ENCODE measurements at regions not wholly inside any gene's neighbourhood (a gene's known extent, or its start where the extent isn't known, plus 50 kb on each side); places are given as distances from the start of the nearest gene placed in this dataset.

DNA sequence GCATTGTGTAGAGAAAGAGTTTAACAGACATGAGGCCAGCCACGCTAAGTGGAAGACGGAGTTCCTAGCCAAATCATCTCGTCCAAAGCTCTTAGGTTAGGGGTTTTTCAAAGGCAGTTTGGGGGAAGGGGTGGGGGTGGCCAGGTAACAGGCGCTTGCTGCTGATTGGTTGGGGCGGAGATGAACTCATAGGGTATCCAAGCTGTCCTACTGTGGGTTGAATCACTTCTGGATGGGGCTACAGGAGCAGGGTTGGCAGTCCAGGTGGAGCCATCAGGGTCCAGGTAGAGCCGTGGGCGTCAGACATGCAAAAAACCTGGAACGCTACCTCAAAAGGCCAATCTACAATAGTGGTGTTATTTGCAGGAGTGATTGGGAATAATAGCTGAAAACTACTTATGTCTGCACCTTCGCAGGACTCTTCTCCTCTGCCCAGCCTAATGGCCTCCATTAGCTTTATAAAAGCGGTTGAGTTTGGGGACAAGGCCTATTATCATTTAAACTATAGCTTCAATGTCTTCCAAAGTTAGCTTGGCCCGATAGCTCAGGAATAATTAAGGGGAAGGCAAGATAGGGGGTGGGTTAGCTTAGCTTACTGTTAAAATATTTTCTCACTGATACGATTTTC, 579.6 kb downstream of the NLGN4X start (continued):
- TF ChIP-seq IKZF1 (conservative IDR thresholded peaks at IDR 0.05) = no peak
- TF ChIP-seq RB1 (IDR thresholded peaks at IDR 0.05; ENCODE audit: borderline replicate concordance) = no peak

DNA sequence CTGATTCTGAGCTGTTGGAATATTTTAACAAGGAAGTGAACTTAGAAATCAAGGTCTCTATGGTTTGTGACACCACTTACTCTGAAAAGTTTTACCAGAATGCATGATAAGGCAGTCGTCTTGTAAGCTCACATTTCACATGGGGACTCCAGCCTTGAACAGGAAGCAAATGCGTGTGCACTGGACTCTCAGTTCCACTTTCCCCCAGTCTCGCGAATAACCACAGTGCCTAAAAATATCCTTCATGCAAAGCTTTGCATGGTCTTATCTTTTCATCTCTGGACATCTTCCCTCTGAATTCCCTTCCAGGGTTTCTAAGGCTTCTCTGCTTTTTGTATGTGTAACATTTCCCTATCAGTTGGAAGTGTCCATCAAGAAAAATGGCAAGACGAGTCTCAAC, 581.8 kb downstream of the NLGN4X start:
- RAD21 ChIA-PET (ENCODE audit: unreplicated experiment) = no interaction called here
- POLR2A ChIA-PET = no interaction called here
- CTCF ChIA-PET = no interaction called here
- DNase-seq (ENCODE audit: low read depth, low spot score) (peak; percentile 66), FAIRE-seq (peak; percentile 74), ATAC-seq (peak; percentile 96)
- H4K20me1 ChIP-seq (ENCODE audit: control insufficient read depth, insufficient read depth) = no peaks in the 10 kb centered on the region
- no peak overlapping the region for H3K9ac ChIP-seq (ENCODE audit: control insufficient read depth, insufficient read depth, low read length)
- peak overlapping the region; percentile 45; the same call in 1 of the 2 replicates for H2AFZ ChIP-seq (ENCODE audit: control insufficient read depth, low read depth, low read length)
- H3K9me3 ChIP-seq (replicated peaks; ENCODE audit: control insufficient read depth, insufficient read depth, low read length) = no peaks in the 10 kb centered on the region; the same call in 1 of the 3 replicates
- in situ Hi-C loops (cut with MboI) = no loop called here
- intact Hi-C loops (cut with micrococcal nuclease; ENCODE audit: unreplicated experiment) = no loop called here
- H3K4me2 ChIP-seq (ENCODE audit: control insufficient read depth, insufficient read depth) = peak overlapping the region; percentile 56
- no peaks in the 10 kb centered on the region for H3K79me2 ChIP-seq (ENCODE audit: control insufficient read depth, insufficient read depth, low read length)
- no peaks in the 10 kb centered on the region for H3K27me3 ChIP-seq (replicated peaks in 1 of 2; ENCODE audit: control insufficient read depth in 2 of 2, insufficient read depth in 2 of 2, low read length in 1 of 2)
- under 1% methylated on average over 5 of the region's 5 CpGs for WGBS (ENCODE audit: insufficient coverage, insufficient replicate concordance, low lambda C conversion rate, missing lambda C conversion rate)
- peak overlapping the region; percentile 81 for H3K27ac ChIP-seq (ENCODE audit: control insufficient read depth, insufficient read depth)
- BruUV-seq (replicated peaks) = no TSS peak
- H3K36me3 ChIP-seq (ENCODE audit: control insufficient read depth in 2 of 2, insufficient read depth in 2 of 2, low read length in 1 of 2) = no peaks in the 10 kb centered on the region
- H3K4me3 ChIP-seq = peak overlapping the region; percentile 38; the same call in 1 of the 2 replicates
- SMC1A ChIA-PET (ENCODE audit: uncharacterized antibody, unreplicated experiment) = interaction anchor here (1.0 to 1.1 kb wide), 2 partner anchors 10 to 29 kb away, joined by 3 read pairs; no protein-coding TSS in a partner anchor
- peaks cover 26% of the 10 kb centered on the region for H3K4me1 ChIP-seq (ENCODE audit: control insufficient read depth, insufficient read depth, low read length)
- TF ChIP-seq MEF2A (IDR thresholded peaks at IDR 0.05; ENCODE audit: insufficient read depth, low read depth, low read length) (peak; percentile 99), SIX5 (IDR thresholded peaks at IDR 0.05; ENCODE audit: low read depth, low read length, severe bottlenecking) (no peak), RUNX3 (IDR thresholded peaks at IDR 0.05; ENCODE audit: low read length) (peak; percentile 99), BCL11A (IDR thresholded peaks at IDR 0.05; ENCODE audit: low read depth, low read length) (peak; percentile 98), CBX5 (IDR thresholded peaks at IDR 0.05; ENCODE audit: low read depth) (peak; percentile 98; the same call in 1 of the 2 replicates), ASH2L (IDR thresholded peaks at IDR 0.05; ENCODE audit: borderline replicate concordance, low read depth) (0 out of 2 replicates have a peak, but pooled peaks have one; percentile 32), WRNIP1 (IDR thresholded peaks at IDR 0.05; ENCODE audit: borderline replicate concordance, low read depth, low read length) (no peak), BACH1 (IDR thresholded peaks at IDR 0.05; ENCODE audit: borderline replicate concordance) (peak; percentile 61; the same call in 1 of the 2 replicates), NR2C2 (IDR thresholded peaks at IDR 0.05; ENCODE audit: borderline replicate concordance, control insufficient read depth, insufficient read length, low read depth) (no peak), PAX8 (IDR thresholded peaks at IDR 0.05) (no peak), SUZ12 (IDR thresholded peaks at IDR 0.05; ENCODE audit: unreplicated experiment) (no peak), PAX5 (IDR thresholded peaks at IDR 0.05; ENCODE audit: borderline replicate concordance, low read depth, low read length) (peak; percentile 94), MTA2 (IDR thresholded peaks at IDR 0.05; ENCODE audit: low read depth) (peak; percentile 63), ZNF384 (IDR thresholded peaks at IDR 0.05; ENCODE audit: borderline replicate concordance, low read depth, low read length) (no peak), SPI1 (IDR thresholded peaks at IDR 0.05; ENCODE audit: borderline replicate concordance, insufficient read depth, low read depth, low read length) (peak; percentile 97)
- TF ChIP-seq, protein P1, sequence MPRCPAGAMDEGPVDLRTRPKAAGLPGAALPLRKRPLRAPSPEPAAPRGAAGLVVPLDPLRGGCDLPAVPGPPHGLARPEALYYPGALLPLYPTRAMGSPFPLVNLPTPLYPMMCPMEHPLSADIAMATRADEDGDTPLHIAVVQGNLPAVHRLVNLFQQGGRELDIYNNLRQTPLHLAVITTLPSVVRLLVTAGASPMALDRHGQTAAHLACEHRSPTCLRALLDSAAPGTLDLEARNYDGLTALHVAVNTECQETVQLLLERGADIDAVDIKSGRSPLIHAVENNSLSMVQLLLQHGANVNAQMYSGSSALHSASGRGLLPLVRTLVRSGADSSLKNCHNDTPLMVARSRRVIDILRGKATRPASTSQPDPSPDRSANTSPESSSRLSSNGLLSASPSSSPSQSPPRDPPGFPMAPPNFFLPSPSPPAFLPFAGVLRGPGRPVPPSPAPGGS (IDR thresholded peaks at IDR 0.05; ENCODE audit: borderline replicate concordance, insufficient read depth, low read depth, low read length, poor library complexity, severe bottlenecking) = peak; percentile 74
- TF ChIP-seq, protein P2, sequence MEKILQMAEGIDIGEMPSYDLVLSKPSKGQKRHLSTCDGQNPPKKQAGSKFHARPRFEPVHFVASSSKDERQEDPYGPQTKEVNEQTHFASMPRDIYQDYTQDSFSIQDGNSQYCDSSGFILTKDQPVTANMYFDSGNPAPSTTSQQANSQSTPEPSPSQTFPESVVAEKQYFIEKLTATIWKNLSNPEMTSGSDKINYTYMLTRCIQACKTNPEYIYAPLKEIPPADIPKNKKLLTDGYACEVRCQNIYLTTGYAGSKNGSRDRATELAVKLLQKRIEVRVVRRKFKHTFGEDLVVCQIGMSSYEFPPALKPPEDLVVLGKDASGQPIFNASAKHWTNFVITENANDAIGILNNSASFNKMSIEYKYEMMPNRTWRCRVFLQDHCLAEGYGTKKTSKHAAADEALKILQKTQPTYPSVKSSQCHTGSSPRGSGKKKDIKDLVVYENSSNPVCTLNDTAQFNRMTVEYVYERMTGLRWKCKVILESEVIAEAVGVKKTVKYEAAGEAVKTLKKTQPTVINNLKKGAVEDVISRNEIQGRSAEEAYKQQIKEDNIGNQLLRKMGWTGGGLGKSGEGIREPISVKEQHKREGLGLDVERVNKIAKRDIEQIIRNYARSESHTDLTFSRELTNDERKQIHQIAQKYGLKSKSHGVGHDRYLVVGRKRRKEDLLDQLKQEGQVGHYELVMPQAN (conservative IDR thresholded peaks at IDR 0.05) = no peak; the same call in 1 of the 2 replicates
- TF ChIP-seq, protein P3, sequence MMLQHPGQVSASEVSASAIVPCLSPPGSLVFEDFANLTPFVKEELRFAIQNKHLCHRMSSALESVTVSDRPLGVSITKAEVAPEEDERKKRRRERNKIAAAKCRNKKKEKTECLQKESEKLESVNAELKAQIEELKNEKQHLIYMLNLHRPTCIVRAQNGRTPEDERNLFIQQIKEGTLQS (IDR thresholded peaks at IDR 0.05; ENCODE audit: borderline replicate concordance, extremely low read depth, low read depth, low read length) = no peak

Measured in GM12878 (cell line).